Breast epithelium (tissue), 3 donors: ENCODE measurements at regions not wholly inside any gene's neighbourhood (a gene's known extent, or its start where the extent isn't known, plus 50 kb on each side); places are given as distances from the start of the nearest gene placed in this dataset.

Experiments used
- POLR2AphosphoS5 ChIP-seq, 3 donors: sonication (generic); formaldehyde crosslinking; IDR thresholded peaks; one replicate each; pipeline ENCODE4 v1.6.1; 2017; ENCODE audit warnings: antibody characterized with exemption in 3 of 3
- TF ChIP-seq, protein P1 (sequence below), 3 donors: fragments of 450-650 bp; IDR thresholded peaks; one replicate each; pipeline ENCODE4 v1.5.1; 2016 to 2017; ENCODE audit warnings: antibody characterized with exemption in 3 of 3, mild to moderate bottlenecking in 3 of 3, moderate library complexity in 3 of 3

DNA sequence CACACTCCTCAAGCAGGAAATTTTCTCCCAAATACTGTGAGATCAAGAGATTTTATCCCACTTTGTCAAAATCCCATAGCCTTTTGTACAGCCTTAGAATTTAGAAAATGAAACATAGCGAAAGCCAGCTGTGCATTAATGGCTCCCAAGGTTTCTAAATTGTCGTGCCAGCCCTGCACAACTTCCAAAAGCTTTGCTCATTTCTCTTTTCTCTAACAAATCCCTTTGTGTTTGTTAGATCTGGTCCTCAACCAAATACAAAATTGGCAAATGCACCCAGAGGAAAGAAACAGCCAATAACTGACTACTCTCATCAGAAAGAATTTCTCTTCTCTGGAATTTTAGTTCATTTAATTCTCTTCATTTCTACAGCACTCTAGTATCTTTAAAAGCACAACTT is 361.1 kb downstream of the INSIG2 start:
- TF ChIP-seq POLR2AphosphoS5 (IDR thresholded peaks at IDR 0.05): no peak
- TF ChIP-seq, protein P1, sequence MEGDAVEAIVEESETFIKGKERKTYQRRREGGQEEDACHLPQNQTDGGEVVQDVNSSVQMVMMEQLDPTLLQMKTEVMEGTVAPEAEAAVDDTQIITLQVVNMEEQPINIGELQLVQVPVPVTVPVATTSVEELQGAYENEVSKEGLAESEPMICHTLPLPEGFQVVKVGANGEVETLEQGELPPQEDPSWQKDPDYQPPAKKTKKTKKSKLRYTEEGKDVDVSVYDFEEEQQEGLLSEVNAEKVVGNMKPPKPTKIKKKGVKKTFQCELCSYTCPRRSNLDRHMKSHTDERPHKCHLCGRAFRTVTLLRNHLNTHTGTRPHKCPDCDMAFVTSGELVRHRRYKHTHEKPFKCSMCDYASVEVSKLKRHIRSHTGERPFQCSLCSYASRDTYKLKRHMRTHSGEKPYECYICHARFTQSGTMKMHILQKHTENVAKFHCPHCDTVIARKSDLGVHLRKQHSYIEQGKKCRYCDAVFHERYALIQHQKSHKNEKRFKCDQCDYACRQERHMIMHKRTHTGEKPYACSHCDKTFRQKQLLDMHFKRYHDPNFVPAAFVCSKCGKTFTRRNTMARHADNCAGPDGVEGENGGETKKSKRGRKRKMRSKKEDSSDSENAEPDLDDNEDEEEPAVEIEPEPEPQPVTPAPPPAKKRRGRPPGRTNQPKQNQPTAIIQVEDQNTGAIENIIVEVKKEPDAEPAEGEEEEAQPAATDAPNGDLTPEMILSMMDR (IDR thresholded peaks at IDR 0.05): no peak
